ENCODE measurements at regions not wholly inside any gene's neighbourhood (a gene's known extent, or its start where the extent isn't known, plus 50 kb on each side); places are given as distances from the start of the nearest gene placed in this dataset.

DNA sequence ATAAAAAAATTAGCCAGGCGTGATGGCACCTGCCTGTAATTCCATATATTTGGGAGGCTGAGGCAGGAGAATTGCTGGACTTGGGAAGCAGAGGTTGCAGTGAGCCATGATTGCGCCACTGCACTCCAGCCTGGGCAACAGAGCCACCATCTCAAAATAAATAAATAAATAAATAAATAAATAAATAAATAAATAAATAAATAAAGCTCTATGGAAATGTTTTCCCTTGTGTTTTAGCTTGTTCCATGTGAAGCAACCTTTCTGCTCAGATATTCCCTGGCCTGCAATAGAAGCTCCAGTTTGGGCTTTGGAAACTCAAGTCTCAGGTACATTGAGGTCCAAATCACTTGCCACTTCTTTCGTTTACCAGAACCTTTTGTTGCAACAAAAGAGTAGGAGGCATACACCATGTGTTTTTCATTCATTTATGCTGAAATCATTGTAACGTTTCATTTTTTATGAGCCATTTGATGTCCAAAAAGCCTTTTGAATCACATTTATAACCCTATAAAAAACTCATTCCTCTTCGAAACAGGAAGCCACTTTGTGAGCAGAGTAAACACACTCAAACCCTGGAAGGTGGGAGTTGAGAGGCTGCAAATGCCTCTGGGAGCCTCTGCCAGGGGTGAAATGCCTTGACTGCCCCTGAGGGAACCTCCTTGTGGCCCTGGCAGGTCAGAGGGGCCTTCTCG, 376.6 kb upstream of the TBX3 start:
- TF ChIP-seq, protein P1, sequence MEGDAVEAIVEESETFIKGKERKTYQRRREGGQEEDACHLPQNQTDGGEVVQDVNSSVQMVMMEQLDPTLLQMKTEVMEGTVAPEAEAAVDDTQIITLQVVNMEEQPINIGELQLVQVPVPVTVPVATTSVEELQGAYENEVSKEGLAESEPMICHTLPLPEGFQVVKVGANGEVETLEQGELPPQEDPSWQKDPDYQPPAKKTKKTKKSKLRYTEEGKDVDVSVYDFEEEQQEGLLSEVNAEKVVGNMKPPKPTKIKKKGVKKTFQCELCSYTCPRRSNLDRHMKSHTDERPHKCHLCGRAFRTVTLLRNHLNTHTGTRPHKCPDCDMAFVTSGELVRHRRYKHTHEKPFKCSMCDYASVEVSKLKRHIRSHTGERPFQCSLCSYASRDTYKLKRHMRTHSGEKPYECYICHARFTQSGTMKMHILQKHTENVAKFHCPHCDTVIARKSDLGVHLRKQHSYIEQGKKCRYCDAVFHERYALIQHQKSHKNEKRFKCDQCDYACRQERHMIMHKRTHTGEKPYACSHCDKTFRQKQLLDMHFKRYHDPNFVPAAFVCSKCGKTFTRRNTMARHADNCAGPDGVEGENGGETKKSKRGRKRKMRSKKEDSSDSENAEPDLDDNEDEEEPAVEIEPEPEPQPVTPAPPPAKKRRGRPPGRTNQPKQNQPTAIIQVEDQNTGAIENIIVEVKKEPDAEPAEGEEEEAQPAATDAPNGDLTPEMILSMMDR (conservative IDR thresholded peaks at IDR 0.05 in 1 of 2, IDR thresholded peaks at IDR 0.05 in 1 of 2; ENCODE audit: low read depth in 1 of 2, low read length in 2 of 2) = no peak
- TF ChIP-seq EZH2 (IDR thresholded peaks at IDR 0.05; ENCODE audit: low read length, missing control alignments) = no peak

All from fibroblast of lung (primary cell).